Coronary artery (tissue), 2 donors: ENCODE measurements at regions not wholly inside any gene's neighbourhood (a gene's known extent, or its start where the extent isn't known, plus 50 kb on each side); places are given as distances from the start of the nearest gene placed in this dataset.
"Not testable (repeated sequence)": the region's sequence is repeated elsewhere in the genome, so short reads cannot be mapped to it uniquely, and the experiment has no call there.

Source experiments
- DNase-seq: peaks from one replicate; pipeline ENCODE4 v3.0.0-alpha.2; 2017; ENCODE audit warnings: low spot score
- H3K27ac ChIP-seq, 2 donors: fragments of 200-600 bp; sonication (generic); one replicate each; pipeline ENCODE4 v1.5.1; 2016 to 2019
- H3K4me3 ChIP-seq: fragments of 200-600 bp; sonication (generic); 2 replicates; pipeline ENCODE4 v1.5.1; 2016; ENCODE audit warnings: mild to moderate bottlenecking, moderate library complexity
- TF ChIP-seq, protein P1 (sequence below): fragments of 200-600 bp; sonication (generic); IDR thresholded peaks from one replicate; pipeline ENCODE4 v1.5.1; 2019; ENCODE audit warnings: antibody characterized with exemption

- H3K4me3 ChIP-seq: peak overlapping the region; percentile 59
- H3K27ac ChIP-seq: no peak overlapping the region
- TF ChIP-seq, protein P1, sequence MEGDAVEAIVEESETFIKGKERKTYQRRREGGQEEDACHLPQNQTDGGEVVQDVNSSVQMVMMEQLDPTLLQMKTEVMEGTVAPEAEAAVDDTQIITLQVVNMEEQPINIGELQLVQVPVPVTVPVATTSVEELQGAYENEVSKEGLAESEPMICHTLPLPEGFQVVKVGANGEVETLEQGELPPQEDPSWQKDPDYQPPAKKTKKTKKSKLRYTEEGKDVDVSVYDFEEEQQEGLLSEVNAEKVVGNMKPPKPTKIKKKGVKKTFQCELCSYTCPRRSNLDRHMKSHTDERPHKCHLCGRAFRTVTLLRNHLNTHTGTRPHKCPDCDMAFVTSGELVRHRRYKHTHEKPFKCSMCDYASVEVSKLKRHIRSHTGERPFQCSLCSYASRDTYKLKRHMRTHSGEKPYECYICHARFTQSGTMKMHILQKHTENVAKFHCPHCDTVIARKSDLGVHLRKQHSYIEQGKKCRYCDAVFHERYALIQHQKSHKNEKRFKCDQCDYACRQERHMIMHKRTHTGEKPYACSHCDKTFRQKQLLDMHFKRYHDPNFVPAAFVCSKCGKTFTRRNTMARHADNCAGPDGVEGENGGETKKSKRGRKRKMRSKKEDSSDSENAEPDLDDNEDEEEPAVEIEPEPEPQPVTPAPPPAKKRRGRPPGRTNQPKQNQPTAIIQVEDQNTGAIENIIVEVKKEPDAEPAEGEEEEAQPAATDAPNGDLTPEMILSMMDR: no peak
- DNase-seq: peak; percentile 74
Measured at GRCh38 chr17:20896153-20896649, 146.6 kb downstream of the USP22 start.

DNA sequence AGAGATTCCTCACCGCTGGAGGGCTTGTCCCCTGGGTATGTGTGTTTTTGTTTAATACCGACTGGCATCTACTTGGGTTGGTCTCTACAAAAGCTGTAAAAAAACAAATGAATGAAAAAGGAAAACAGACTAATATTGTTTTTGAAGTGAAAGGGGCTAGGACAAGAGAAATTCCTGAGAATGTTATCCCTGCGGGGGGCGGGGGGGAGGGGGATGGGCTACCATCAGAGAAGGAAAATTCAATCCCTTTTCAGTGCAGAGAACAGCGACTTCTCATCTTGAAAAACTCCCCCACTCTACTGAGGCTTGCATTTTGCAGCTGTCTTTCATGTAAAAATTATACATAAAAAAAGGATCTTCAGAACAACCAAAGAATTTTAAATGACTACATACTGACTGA, 144.1 kb downstream of the USP22 start:
- H3K4me3 ChIP-seq, H3K27ac ChIP-seq, DNase-seq: not testable (repeated sequence)

DNA sequence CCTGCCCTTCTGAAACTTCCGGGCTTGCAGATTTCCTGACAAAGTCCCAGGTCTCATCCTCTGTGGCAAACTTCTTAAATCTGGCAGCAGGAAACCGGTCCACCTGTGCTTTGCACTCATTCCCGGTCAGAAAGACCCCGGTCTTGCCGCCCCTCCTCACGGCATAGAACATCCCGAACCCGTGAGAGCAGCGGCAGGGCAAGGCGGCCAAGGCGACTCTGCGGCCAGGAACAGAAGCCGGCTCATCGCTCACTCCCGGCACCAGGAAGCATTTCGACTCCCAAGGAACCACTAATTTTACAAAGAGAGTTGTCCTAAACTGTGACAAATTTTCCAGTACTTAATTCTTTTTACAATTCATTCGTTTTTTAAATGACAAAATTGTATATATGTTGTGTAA, 140.3 kb downstream of the USP22 start:
- DNase-seq, H3K4me3 ChIP-seq, H3K27ac ChIP-seq: not testable (repeated sequence)

DNA sequence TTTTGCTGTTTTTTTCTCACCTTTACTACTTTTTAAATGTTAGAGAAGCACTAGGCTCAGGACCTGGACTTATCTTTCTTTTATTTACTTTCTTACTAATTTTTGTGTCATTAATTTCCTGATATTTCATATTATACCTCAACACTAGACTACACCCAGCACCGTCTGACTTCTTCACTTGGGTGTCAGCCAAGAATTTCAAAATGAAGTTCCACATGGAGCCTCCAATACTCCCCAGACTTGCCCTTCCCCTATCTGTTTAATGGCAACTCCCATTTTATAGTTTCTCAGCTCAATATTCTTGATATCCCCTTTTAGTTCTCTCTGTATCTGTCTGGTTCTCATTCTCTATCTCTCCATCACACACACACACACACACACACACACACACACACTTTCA, 139.3 kb downstream of the USP22 start:
- DNase-seq, H3K4me3 ChIP-seq, H3K27ac ChIP-seq: not testable (repeated sequence)

DNA sequence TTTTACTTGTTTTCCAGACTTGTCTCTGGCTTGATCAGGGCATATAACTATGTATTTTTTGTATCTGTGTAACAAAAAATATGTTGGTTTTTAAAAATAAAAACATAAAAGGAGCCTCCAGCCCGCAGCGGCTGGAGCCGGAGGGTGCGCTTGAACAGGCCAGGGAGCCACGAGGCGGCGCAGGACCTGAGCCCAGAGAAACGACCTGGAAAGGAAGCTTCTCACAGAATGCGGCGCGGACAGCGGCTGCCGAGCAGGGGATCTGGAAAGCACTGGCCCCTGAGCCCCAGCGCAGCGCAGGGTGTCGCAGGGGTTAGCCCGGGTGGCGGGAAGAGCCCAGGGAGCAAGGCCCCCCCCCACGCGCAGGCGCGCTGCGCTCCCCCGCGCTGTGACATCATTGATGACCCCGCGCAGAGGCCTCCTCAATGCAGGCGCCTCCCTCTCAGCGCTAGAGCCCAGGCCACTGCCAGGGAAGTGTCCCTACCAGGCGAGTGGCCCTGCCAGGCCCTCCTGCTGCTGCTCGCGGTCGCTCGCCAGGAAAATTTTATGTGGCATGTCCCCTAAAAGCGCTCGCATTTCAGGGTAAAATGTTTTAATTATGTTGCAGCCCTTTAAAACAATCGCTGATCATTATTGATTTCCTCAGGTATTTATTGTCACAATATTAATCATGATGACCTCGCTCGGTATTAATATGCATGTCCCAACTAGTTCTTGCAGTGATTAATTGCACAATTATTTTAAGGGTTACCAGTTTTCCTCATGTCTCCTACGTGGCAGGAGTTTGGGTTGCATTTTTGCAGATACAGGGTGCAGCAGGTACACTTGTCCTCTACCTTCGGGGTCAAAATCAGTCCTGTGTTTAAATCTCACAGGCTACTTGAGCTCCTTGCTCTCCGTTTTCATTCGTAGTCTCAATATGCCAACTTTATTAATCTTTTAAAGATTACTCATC, 134.2 kb downstream of the USP22 start:
- peak overlapping the region; percentile 70 for H3K4me3 ChIP-seq
- peak overlapping the region; percentile 90 for H3K27ac ChIP-seq
- peak; percentile 92 for DNase-seq
- TF ChIP-seq, protein P1: peak; percentile 46

DNA sequence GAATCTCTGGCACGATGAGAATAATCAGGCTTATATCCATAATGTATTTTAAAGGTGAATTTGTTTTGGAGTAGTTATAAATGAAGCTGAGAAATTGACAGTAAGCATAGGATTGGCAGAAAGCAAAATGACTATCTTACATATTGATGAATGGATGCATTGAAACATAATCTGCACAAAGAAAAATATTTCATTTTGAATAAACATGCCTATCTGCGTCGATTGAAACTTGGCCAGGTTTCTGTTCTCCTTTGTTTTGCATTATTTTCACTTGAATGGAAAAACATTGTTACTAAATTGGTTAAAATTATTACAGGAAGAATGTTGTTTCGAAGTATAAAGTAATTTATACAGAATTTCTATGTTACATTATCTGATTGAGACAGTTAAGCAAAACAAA, 128.2 kb downstream of the USP22 start:
- Histone ChIP-seq H3K27ac (no peak overlapping the region), H3K4me3 (no peak overlapping the region)
- TF ChIP-seq, protein P1: no peak
- DNase-seq: no peak

- Histone ChIP-seq H3K4me3 (peak overlapping the region; percentile 41), H3K27ac (no peak overlapping the region)
- TF ChIP-seq, protein P1: no peak
- DNase-seq: no peak
Measured at GRCh38 chr17:20916383-20916782, 126.4 kb downstream of the USP22 start.

DNA sequence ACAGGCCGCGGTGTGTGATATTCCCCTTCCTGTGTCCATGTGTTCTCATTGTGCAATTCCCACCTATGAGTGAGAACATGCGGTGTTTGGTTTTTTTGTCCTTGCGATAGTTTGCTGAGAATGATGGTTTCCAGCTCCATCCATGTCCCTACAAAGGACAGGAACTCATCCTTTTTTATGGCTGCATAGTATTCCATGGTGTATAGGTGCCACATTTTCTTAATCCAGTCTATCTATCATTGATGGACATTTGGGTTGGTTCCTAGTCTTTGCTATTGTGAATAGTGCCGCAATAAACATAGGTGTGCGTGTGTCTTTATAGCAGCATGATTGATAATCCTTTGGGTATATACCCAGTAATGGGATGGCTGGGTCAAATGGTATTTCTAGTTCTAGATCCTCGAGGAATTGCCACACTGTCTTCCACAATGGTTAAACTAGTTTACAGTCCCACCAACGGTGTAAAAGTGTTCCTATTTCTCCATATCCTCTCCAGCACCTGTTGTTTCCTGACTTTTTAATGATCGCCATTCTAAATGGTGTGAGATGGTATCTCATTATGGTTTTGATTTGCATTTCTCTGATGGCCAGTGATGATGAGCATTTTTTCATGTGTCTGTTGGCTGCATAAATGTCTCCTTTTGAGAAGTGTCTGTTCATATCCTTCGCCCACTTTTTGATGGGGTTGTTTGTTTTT, 125.1 kb downstream of the USP22 start:
- DNase-seq, H3K4me3 ChIP-seq, H3K27ac ChIP-seq: not testable (repeated sequence)
